ENCODE measurements at regions not wholly inside any gene's neighbourhood (a gene's known extent, or its start where the extent isn't known, plus 50 kb on each side); places are given as distances from the start of the nearest gene placed in this dataset.
"Not testable (repeated sequence)": the region's sequence is repeated elsewhere in the genome, so short reads cannot be mapped to it uniquely, and the experiment has no call there.

- Histone ChIP-seq H3K27me3 (no peaks in the 10 kb centered on the region), H3K36me3 (no peaks in the 10 kb centered on the region), H3K27ac (replicated peaks in 1 of 4) (no peak overlapping the region), H3K9me3 (peaks cover 0 to 7% (median 0%) of the 10 kb centered on the region in 4 donors), H3K4me1 (no peaks in the 10 kb centered on the region), H3K4me3 (no peak overlapping the region)
- WGBS: 56% methylated on average over 5 of the region's 5 CpGs
- intact Hi-C loops (cut with DNase I): no loop called here
- TF ChIP-seq, protein P1, sequence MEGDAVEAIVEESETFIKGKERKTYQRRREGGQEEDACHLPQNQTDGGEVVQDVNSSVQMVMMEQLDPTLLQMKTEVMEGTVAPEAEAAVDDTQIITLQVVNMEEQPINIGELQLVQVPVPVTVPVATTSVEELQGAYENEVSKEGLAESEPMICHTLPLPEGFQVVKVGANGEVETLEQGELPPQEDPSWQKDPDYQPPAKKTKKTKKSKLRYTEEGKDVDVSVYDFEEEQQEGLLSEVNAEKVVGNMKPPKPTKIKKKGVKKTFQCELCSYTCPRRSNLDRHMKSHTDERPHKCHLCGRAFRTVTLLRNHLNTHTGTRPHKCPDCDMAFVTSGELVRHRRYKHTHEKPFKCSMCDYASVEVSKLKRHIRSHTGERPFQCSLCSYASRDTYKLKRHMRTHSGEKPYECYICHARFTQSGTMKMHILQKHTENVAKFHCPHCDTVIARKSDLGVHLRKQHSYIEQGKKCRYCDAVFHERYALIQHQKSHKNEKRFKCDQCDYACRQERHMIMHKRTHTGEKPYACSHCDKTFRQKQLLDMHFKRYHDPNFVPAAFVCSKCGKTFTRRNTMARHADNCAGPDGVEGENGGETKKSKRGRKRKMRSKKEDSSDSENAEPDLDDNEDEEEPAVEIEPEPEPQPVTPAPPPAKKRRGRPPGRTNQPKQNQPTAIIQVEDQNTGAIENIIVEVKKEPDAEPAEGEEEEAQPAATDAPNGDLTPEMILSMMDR (IDR thresholded peaks at IDR 0.05): no peak
- TF ChIP-seq EP300 (IDR thresholded peaks at IDR 0.05) (no peak), POLR2A (IDR thresholded peaks at IDR 0.05; ENCODE audit: low read depth) (no peak), POLR2AphosphoS5 (IDR thresholded peaks at IDR 0.05) (no peak)
- no peak for DNase-seq (ENCODE audit: extremely low spot score)
Observed at GRCh38 chrX:33908898-33909297, 223.2 kb downstream of the FAM47A start.

DNA sequence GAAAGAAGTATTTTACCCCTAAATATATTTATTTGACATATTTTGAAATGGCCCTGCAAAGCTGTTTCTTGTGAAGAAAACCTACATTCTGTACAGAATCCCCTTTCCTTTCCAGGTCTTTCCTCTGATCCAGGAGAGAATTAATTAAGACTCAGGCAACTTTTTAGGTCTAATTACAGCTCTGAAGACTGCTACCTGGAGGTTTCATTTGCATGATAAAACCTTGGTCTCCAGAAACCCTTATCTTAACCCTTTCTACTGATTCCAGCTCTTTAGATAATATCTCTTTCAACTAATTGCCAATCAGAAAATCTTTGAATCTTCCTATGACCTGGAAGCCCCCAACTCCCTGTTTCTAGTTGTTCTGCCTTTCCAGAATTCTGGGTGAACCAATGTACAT lies 224.0 kb downstream of the FAM47A start:
- Histone ChIP-seq H3K27me3 (no peaks in the 10 kb centered on the region), H3K27ac (replicated peaks in 1 of 4) (no peak overlapping the region), H3K36me3 (no peaks in the 10 kb centered on the region), H3K4me3 (no peak overlapping the region), H3K4me1 (no peaks in the 10 kb centered on the region), H3K9me3 (peaks cover 0 to 7% (median 0%) of the 10 kb centered on the region in 4 donors)
- no peak for TF ChIP-seq EP300 (IDR thresholded peaks at IDR 0.05)
- no peak for TF ChIP-seq POLR2AphosphoS5 (IDR thresholded peaks at IDR 0.05)
- TF ChIP-seq, protein P1 (IDR thresholded peaks at IDR 0.05): no peak
- TF ChIP-seq POLR2A (IDR thresholded peaks at IDR 0.05; ENCODE audit: low read depth): no peak
- intact Hi-C loops (cut with DNase I): no loop called here
- DNase-seq (ENCODE audit: extremely low spot score): no peak

DNA sequence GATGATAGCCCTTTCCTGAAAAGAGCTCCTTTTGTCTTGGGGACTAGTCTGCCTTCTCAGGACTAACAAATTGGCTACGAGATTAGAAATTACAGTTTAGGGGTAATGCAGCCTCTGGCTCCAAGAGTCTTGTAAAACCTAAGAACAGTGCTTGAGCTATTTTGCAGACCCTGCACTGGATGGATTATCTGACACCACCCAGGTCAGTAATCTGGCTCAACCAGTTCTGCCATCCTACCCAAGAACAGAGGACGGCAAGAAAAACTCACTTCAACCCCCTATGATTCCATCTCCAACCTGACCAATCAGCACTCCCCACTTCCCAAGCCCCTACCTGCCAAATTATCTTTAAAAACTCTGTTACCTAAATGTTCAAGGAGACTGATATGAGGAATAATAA lies 225.1 kb downstream of the FAM47A start:
- intact Hi-C loops (cut with DNase I): no loop called here
- Histone ChIP-seq H3K4me1 (no peaks in the 10 kb centered on the region), H3K36me3 (no peaks in the 10 kb centered on the region), H3K27ac (replicated peaks in 1 of 4) (no peak overlapping the region), H3K9me3 (peaks cover 0 to 7% (median 0%) of the 10 kb centered on the region in 4 donors), H3K4me3 (no peak overlapping the region), H3K27me3 (no peaks in the 10 kb centered on the region)
- no peak for DNase-seq (ENCODE audit: extremely low spot score)
- WGBS: 54% methylated on average over 2 of the region's 2 CpGs
- TF ChIP-seq POLR2A (IDR thresholded peaks at IDR 0.05; ENCODE audit: low read depth) (no peak), POLR2AphosphoS5 (IDR thresholded peaks at IDR 0.05) (no peak), EP300 (IDR thresholded peaks at IDR 0.05) (no peak)
- TF ChIP-seq, protein P1 (IDR thresholded peaks at IDR 0.05): no peak

DNA sequence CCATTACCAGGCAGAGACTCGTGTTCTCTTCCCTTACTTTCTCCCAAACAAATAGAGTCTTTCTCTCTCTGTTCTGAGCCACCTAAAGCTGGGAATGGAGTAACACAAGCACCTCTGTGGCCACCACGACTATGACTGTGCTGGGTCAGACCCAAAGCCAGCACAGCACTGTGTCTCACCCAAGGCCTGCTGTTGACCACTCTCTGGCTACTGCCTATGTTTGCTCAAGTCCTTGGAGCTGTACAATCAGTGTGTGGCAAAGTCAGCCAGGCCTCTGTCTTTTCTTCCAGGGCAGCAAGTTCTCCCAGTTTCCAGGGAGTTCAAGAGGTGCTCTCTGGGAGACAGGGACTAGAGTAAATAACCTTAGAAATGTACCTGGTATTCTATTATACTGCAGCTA lies 239.4 kb downstream of the FAM47A start:
- H3K36me3 ChIP-seq: no peaks in the 10 kb centered on the region
- TF ChIP-seq, protein P1 (IDR thresholded peaks at IDR 0.05): no peak
- no peak for TF ChIP-seq POLR2AphosphoS5 (IDR thresholded peaks at IDR 0.05)
- no peak for TF ChIP-seq POLR2A (IDR thresholded peaks at IDR 0.05; ENCODE audit: low read depth)
- no peak for TF ChIP-seq EP300 (IDR thresholded peaks at IDR 0.05)
- H3K9me3 ChIP-seq: no peaks in the 10 kb centered on the region
- no peaks in the 10 kb centered on the region for H3K4me1 ChIP-seq
- WGBS: 63% methylated on average over 2 of the region's 2 CpGs
- intact Hi-C loops (cut with DNase I): no loop called here
- H3K4me3 ChIP-seq: no peak overlapping the region
- peaks cover 0 to 4% (median 0%) of the 10 kb centered on the region in 4 donors for H3K27me3 ChIP-seq
- DNase-seq (ENCODE audit: extremely low spot score): no peak
- H3K27ac ChIP-seq (replicated peaks in 1 of 4): no peak overlapping the region

DNA sequence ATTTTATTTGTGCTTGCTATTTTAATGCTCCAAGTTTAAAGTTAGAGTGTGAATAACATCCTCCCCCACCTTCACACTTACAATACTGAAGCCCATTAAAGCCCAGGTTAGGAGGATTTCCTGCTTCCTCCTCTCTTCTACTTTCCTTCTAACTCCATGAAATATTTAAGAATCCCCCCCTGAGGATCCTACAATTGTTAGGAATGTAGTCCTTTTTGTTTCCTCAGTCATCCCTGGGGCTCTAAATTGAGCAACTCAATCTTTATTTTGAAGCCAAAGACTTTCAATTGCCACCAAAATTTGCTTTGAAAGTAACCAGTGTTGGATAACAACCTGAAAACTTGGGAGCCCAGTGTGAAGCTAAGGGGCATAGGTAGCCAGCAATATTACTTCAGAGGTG lies 276.9 kb downstream of the FAM47A start:
- no peak overlapping the region for H3K4me3 ChIP-seq
- DNase-seq (ENCODE audit: extremely low spot score): no peak
- intact Hi-C loops (cut with DNase I): no loop called here
- H3K9me3 ChIP-seq: no peaks in the 10 kb centered on the region
- H3K36me3 ChIP-seq: no peaks in the 10 kb centered on the region
- no peaks in the 10 kb centered on the region for H3K27me3 ChIP-seq
- TF ChIP-seq POLR2AphosphoS5 (IDR thresholded peaks at IDR 0.05) (no peak), POLR2A (IDR thresholded peaks at IDR 0.05; ENCODE audit: low read depth) (no peak), EP300 (IDR thresholded peaks at IDR 0.05) (no peak)
- TF ChIP-seq, protein P1 (IDR thresholded peaks at IDR 0.05): no peak
- no peaks in the 10 kb centered on the region for H3K4me1 ChIP-seq
- H3K27ac ChIP-seq (replicated peaks in 1 of 4): no peak overlapping the region

DNA sequence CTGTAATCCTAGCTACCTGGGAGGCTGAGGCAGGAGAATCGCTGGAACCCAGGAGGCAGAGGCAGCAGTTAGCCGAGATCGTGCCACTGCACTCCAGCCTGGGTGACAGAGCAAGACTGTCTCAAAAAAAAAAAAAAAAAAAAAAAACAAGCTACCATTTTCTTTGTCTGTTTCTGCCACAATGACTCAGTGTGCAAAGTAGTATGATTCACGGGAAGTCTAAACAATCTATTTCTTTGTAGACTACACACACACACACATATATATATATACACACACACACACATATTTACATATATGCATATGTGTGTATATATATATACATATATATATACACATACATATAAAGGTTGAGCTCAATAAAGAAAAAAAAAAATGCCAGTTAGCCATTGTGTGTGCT lies 280.0 kb downstream of the FAM47A start:
- H3K36me3 ChIP-seq; H3K27ac ChIP-seq (replicated peaks in 1 of 4); H3K4me3 ChIP-seq; H3K9me3 ChIP-seq; H3K4me1 ChIP-seq; H3K27me3 ChIP-seq; DNase-seq (ENCODE audit: extremely low spot score); intact Hi-C loops (cut with DNase I): not testable (repeated sequence)
- WGBS: 91% methylated on average over 4 of the region's 4 CpGs

All from esophagus muscularis mucosa (tissue), 4 donors.